ENCODE measurements at regions not wholly inside any gene's neighbourhood (a gene's known extent, or its start where the extent isn't known, plus 50 kb on each side); places are given as distances from the start of the nearest gene placed in this dataset.

- ATAC-seq (no peak), DNase-seq (ENCODE audit: low spot score) (no peak)
Observed at GRCh38 chr16:5498562-5498961, 401.0 kb upstream of the EEF2KMT start.

- ATAC-seq (no peak), DNase-seq (ENCODE audit: low spot score) (no peak)
Observed at GRCh38 chr16:5496013-5496412, 398.4 kb upstream of the EEF2KMT start.

GRCh38 chr16:5490499-5490898 lies 392.9 kb upstream of the EEF2KMT start:
- ATAC-seq, result no peak
- no peak for DNase-seq (ENCODE audit: low spot score)

- ATAC-seq (no peak), DNase-seq (ENCODE audit: low spot score) (no peak)
Observed at GRCh38 chr16:5488581-5488980, 391.0 kb upstream of the EEF2KMT start.

GRCh38 chr16:5487728-5488127 lies 390.1 kb upstream of the EEF2KMT start:
- no peak for DNase-seq (ENCODE audit: low spot score)
- ATAC-seq, result no peak

GRCh38 chr16:5482256-5482655 lies 384.7 kb upstream of the EEF2KMT start:
- ATAC-seq (no peak), DNase-seq (ENCODE audit: low spot score) (no peak)

GRCh38 chr16:5480431-5481195 lies 383.0 kb upstream of the EEF2KMT start:
- DNase-seq (ENCODE audit: low spot score) (no peak), ATAC-seq (no peak)

- DNase-seq (ENCODE audit: low spot score) (no peak), ATAC-seq (no peak)
Observed at GRCh38 chr16:5479926-5480325, 382.3 kb upstream of the EEF2KMT start.

GRCh38 chr16:5478036-5478435 lies 380.4 kb upstream of the EEF2KMT start:
- DNase-seq (ENCODE audit: low spot score), result no peak
- no peak for ATAC-seq

GRCh38 chr16:5477251-5477650 lies 379.7 kb upstream of the EEF2KMT start:
- DNase-seq (ENCODE audit: low spot score) (no peak), ATAC-seq (no peak)

- ATAC-seq (no peak), DNase-seq (ENCODE audit: low spot score) (no peak)
Observed at GRCh38 chr16:5472552-5472951, 375.0 kb upstream of the EEF2KMT start.

GRCh38 chr16:5468488-5468887 lies 370.9 kb upstream of the EEF2KMT start:
- ATAC-seq, result no peak
- no peak for DNase-seq (ENCODE audit: low spot score)

GRCh38 chr16:5467552-5467951 lies 370.0 kb upstream of the EEF2KMT start:
- DNase-seq (ENCODE audit: low spot score), result no peak
- ATAC-seq, result no peak

GRCh38 chr16:5466551-5466950 lies 369.0 kb upstream of the EEF2KMT start:
- ATAC-seq (no peak), DNase-seq (ENCODE audit: low spot score) (no peak)

- ATAC-seq (no peak), DNase-seq (ENCODE audit: low spot score) (no peak)
Observed at GRCh38 chr16:5465714-5466113, 368.1 kb upstream of the EEF2KMT start.

- DNase-seq (ENCODE audit: low spot score) (no peak), ATAC-seq (no peak)
Observed at GRCh38 chr16:5463820-5464219, 366.2 kb upstream of the EEF2KMT start.

- ATAC-seq, result no peak
- no peak for DNase-seq (ENCODE audit: low spot score)
Observed at GRCh38 chr16:5461574-5461973, 364.0 kb upstream of the EEF2KMT start.

GRCh38 chr16:5461141-5461540 lies 363.5 kb upstream of the EEF2KMT start:
- no peak for ATAC-seq
- no peak for DNase-seq (ENCODE audit: low spot score)

- ATAC-seq (no peak), DNase-seq (ENCODE audit: low spot score) (no peak)
Observed at GRCh38 chr16:5460701-5461100, 363.1 kb upstream of the EEF2KMT start.

GRCh38 chr16:5459863-5460262 lies 362.3 kb upstream of the EEF2KMT start:
- no peak for ATAC-seq
- no peak for DNase-seq (ENCODE audit: low spot score)

- ATAC-seq, result no peak
Observed at GRCh38 chr16:5455110-5455509, 357.5 kb upstream of the EEF2KMT start.

GRCh38 chr16:5454349-5454748 lies 356.8 kb upstream of the EEF2KMT start:
- DNase-seq (ENCODE audit: low spot score), result no peak
- ATAC-seq, result no peak

More at GRCh38 chr16:5455110-5455509, 357.5 kb upstream of the EEF2KMT start:
- DNase-seq (ENCODE audit: low spot score), result no peak

- ATAC-seq (no peak), DNase-seq (ENCODE audit: low spot score) (no peak)
Observed at GRCh38 chr16:5451641-5452040, 354.0 kb upstream of the EEF2KMT start.
